D721Med (cell line): ENCODE measurements at regions not wholly inside any gene's neighbourhood (a gene's known extent, or its start where the extent isn't known, plus 50 kb on each side); places are given as distances from the start of the nearest gene placed in this dataset.

Source experiments
- DNase-seq: peaks from one replicate; pipeline ENCODE4 v3.0.0; 2011; ENCODE audit warnings: low spot score; ENCODE audit not compliant: insufficient read length
- FAIRE-seq: peaks from 2 replicates; lab custom pipeline; 2011; peaks lifted over from hg19 to GRCh38; lab: Jason Lieb, UNC
- CTCF ChIP-seq: IDR thresholded peaks from 2 replicates; pipeline ENCODE4 v1.5.1; 2012; ENCODE audit warnings: mild to moderate bottlenecking, control low read depth; ENCODE audit not compliant: insufficient read depth; ENCODE audit errors: missing control alignments

GRCh38 chr18:66440433-66440832 lies 163.5 kb downstream of the CDH19 start:
- no peak for TF ChIP-seq CTCF
- DNase-seq = no peak
- FAIRE-seq = no peak

- FAIRE-seq (no peak), DNase-seq (no peak)
- no peak for TF ChIP-seq CTCF
Measured at GRCh38 chr18:66439670-66440069, 164.2 kb downstream of the CDH19 start.

- FAIRE-seq = no peak
- DNase-seq = no peak
- no peak for TF ChIP-seq CTCF
Measured at GRCh38 chr18:66438711-66439536, 165.0 kb downstream of the CDH19 start.

- no peak for DNase-seq
- TF ChIP-seq CTCF = no peak
- FAIRE-seq = no peak
Measured at GRCh38 chr18:66432636-66433035, 171.3 kb downstream of the CDH19 start.

- TF ChIP-seq CTCF = no peak
- FAIRE-seq (no peak), DNase-seq (no peak)
Measured at GRCh38 chr18:66428795-66429194, 175.1 kb downstream of the CDH19 start.

- FAIRE-seq (no peak), DNase-seq (no peak)
- no peak for TF ChIP-seq CTCF
Measured at GRCh38 chr18:66419400-66419799, 184.5 kb downstream of the CDH19 start.

GRCh38 chr18:66410692-66411091 lies 193.2 kb downstream of the CDH19 start:
- DNase-seq (no peak), FAIRE-seq (no peak)
- TF ChIP-seq CTCF = no peak
